Stimulated activated naive B cell treated with anti-CD40 and anti-IgM and Interleukin-4, amounts not matched to agents 10 μg/mL and 1 μg/mL and 100 μg/mL, for 72 hours (primary cell): ENCODE measurements at regions not wholly inside any gene's neighbourhood (a gene's known extent, or its start where the extent isn't known, plus 50 kb on each side); places are given as distances from the start of the nearest gene placed in this dataset.
"Not testable (repeated sequence)": the region's sequence is repeated elsewhere in the genome, so short reads cannot be mapped to it uniquely, and the experiment has no call there.

ENCODE experiments used
- ATAC-seq, 2 donors: fragments of 150-1000 bp; cut with Tn5 transposase; replicated peaks; 2 replicates each; pipeline ENCODE4 v1.10.0; 2021; ENCODE audit warnings: moderate library complexity in 1 of 2
- DNase-seq: peaks from one replicate; pipeline ENCODE4 v3.0.0; 2021
- H3K27ac Mint-ChIP-seq: one replicate; pipeline ENCODE4 v1.8.0; 2022; ENCODE audit warnings: mild to moderate bottlenecking, mixed read lengths
- H3K27me3 Mint-ChIP-seq, 2 donors: one replicate each; pipeline ENCODE4 v1.8.0; 2022; ENCODE audit warnings: mixed read lengths in 2 of 2
- H3K36me3 Mint-ChIP-seq, 2 donors: one replicate each; pipeline ENCODE4 v1.8.0; 2022; ENCODE audit warnings: mixed read lengths in 2 of 2, mild to moderate bottlenecking in 1 of 2
- H3K4me1 Mint-ChIP-seq, 2 donors: one replicate each; pipeline ENCODE4 v1.8.0; 2022; ENCODE audit warnings: mixed read lengths in 2 of 2, mild to moderate bottlenecking in 1 of 2
- H3K4me3 Mint-ChIP-seq, 2 donors: one replicate each; pipeline ENCODE4 v1.8.0; 2022; ENCODE audit warnings: mild to moderate bottlenecking in 2 of 2, mixed read lengths in 2 of 2, moderate library complexity in 1 of 2
- H3K9me3 Mint-ChIP-seq, 2 donors: one replicate each; pipeline ENCODE4 v1.8.0; 2022; ENCODE audit warnings: mixed read lengths in 2 of 2, mild to moderate bottlenecking in 1 of 2

- not testable (repeated sequence) for ATAC-seq, H3K4me3 Mint-ChIP-seq, H3K4me1 Mint-ChIP-seq, H3K27ac Mint-ChIP-seq, DNase-seq, H3K27me3 Mint-ChIP-seq, H3K9me3 Mint-ChIP-seq, H3K36me3 Mint-ChIP-seq
Observed at GRCh38 chr6:148641836-148642235, 105.0 kb upstream of the UST start.

GRCh38 chr6:148643208-148643607, 103.6 kb upstream of the UST start:
- H3K27ac Mint-ChIP-seq, H3K27me3 Mint-ChIP-seq, H3K4me1 Mint-ChIP-seq, ATAC-seq, H3K36me3 Mint-ChIP-seq, H3K9me3 Mint-ChIP-seq, H3K4me3 Mint-ChIP-seq, DNase-seq: not testable (repeated sequence)

GRCh38 chr6:148645049-148645448, 101.8 kb upstream of the UST start:
- ATAC-seq, H3K27ac Mint-ChIP-seq, H3K36me3 Mint-ChIP-seq, H3K27me3 Mint-ChIP-seq, H3K4me3 Mint-ChIP-seq, DNase-seq, H3K9me3 Mint-ChIP-seq: not testable (repeated sequence)
- H3K4me1 Mint-ChIP-seq: peaks cover 8 to 22% of the 10 kb centered on the region in 2 donors

- H3K27me3 Mint-ChIP-seq: no peaks in the 10 kb centered on the region
- no peak overlapping the region for H3K4me3 Mint-ChIP-seq
- H3K27ac Mint-ChIP-seq: peak overlapping the region; percentile 9
- ATAC-seq (no peak), DNase-seq (no peak)
- H3K9me3 Mint-ChIP-seq: peaks cover 5% of the 10 kb centered on the region in 2 donors
- H3K36me3 Mint-ChIP-seq: peaks cover 3 to 5% of the 10 kb centered on the region in 2 donors
- H3K4me1 Mint-ChIP-seq: peaks cover 8 to 22% of the 10 kb centered on the region in 2 donors
Observed at GRCh38 chr6:148648754-148649453, 97.9 kb upstream of the UST start.

GRCh38 chr6:148649454-148649963, 97.3 kb upstream of the UST start:
- peaks cover 5% of the 10 kb centered on the region in 2 donors for H3K9me3 Mint-ChIP-seq
- H3K27me3 Mint-ChIP-seq: no peaks in the 10 kb centered on the region
- H3K4me1 Mint-ChIP-seq: peaks cover 8 to 22% of the 10 kb centered on the region in 2 donors
- peak; percentile 83 to 90 for ATAC-seq
- H3K4me3 Mint-ChIP-seq: peak overlapping the region; percentile 49 to 52
- no peak for DNase-seq
- no peak overlapping the region for H3K27ac Mint-ChIP-seq
- H3K36me3 Mint-ChIP-seq: peaks cover 3 to 5% of the 10 kb centered on the region in 2 donors

- no peaks in the 10 kb centered on the region for H3K27me3 Mint-ChIP-seq
- peaks cover 5% of the 10 kb centered on the region in 2 donors for H3K36me3 Mint-ChIP-seq
- H3K27ac Mint-ChIP-seq: no peak overlapping the region
- peaks cover 5% of the 10 kb centered on the region in 2 donors for H3K9me3 Mint-ChIP-seq
- ATAC-seq (no peak), DNase-seq (no peak)
- H3K4me3 Mint-ChIP-seq: no peak overlapping the region
- peaks cover 9 to 26% of the 10 kb centered on the region in 2 donors for H3K4me1 Mint-ChIP-seq
Observed at GRCh38 chr6:148650941-148651505, 95.8 kb upstream of the UST start.

- Mint-ChIP-seq H3K36me3 (peaks cover 5 to 10% of the 10 kb centered on the region in 2 donors), H3K27ac (no peak overlapping the region), H3K4me3 (no peak overlapping the region), H3K9me3 (peaks cover 6 to 8% of the 10 kb centered on the region in 2 donors), H3K27me3 (no peaks in the 10 kb centered on the region), H3K4me1 (peaks cover 13 to 38% of the 10 kb centered on the region in 2 donors)
- no peak for ATAC-seq
- no peak for DNase-seq
Observed at GRCh38 chr6:148652205-148652604, 94.6 kb upstream of the UST start.

GRCh38 chr6:148653138-148653776, 93.6 kb upstream of the UST start:
- Mint-ChIP-seq H3K9me3 (peaks cover 8 to 12% of the 10 kb centered on the region in 2 donors), H3K27me3 (no peaks in the 10 kb centered on the region), H3K27ac (peak overlapping the region; percentile 10), H3K4me1 (peaks cover 13 to 42% of the 10 kb centered on the region in 2 donors), H3K36me3 (peaks cover 5 to 14% of the 10 kb centered on the region in 2 donors), H3K4me3 (no peak overlapping the region)
- no peak for ATAC-seq
- DNase-seq: no peak

- H3K36me3 Mint-ChIP-seq: peaks cover 6 to 33% of the 10 kb centered on the region in 2 donors
- H3K27me3 Mint-ChIP-seq: no peaks in the 10 kb centered on the region
- peaks cover 6 to 25% of the 10 kb centered on the region in 2 donors for H3K4me1 Mint-ChIP-seq
- peaks cover 20 to 31% of the 10 kb centered on the region in 2 donors for H3K9me3 Mint-ChIP-seq
- ATAC-seq (peak; percentile 89 to 99), DNase-seq (peak; percentile 26)
- peak overlapping the region; percentile 21 to 33 for H3K4me3 Mint-ChIP-seq
- peak overlapping the region; percentile 87 for H3K27ac Mint-ChIP-seq
Observed at GRCh38 chr6:148657048-148657447, 89.8 kb upstream of the UST start.

- ATAC-seq (no peak), DNase-seq (no peak)
- Mint-ChIP-seq H3K4me3 (no peak overlapping the region), H3K9me3 (peaks cover 17 to 30% of the 10 kb centered on the region in 2 donors), H3K27me3 (no peaks in the 10 kb centered on the region), H3K4me1 (peaks cover 10 to 31% of the 10 kb centered on the region in 2 donors), H3K27ac (no peak overlapping the region), H3K36me3 (peaks cover 3 to 28% of the 10 kb centered on the region in 2 donors)
Observed at GRCh38 chr6:148658681-148659430, 88.0 kb upstream of the UST start.

- ATAC-seq (no peak), DNase-seq (no peak)
- peak overlapping the region; percentile 21 for H3K27ac Mint-ChIP-seq
- peaks cover 11 to 38% of the 10 kb centered on the region in 2 donors for H3K36me3 Mint-ChIP-seq
- no peak overlapping the region for H3K4me3 Mint-ChIP-seq
- peaks cover 16 to 28% of the 10 kb centered on the region in 2 donors for H3K4me1 Mint-ChIP-seq
- peaks cover 22 to 31% of the 10 kb centered on the region in 2 donors for H3K9me3 Mint-ChIP-seq
- H3K27me3 Mint-ChIP-seq: no peaks in the 10 kb centered on the region
Observed at GRCh38 chr6:148667395-148667794, 79.4 kb upstream of the UST start.

GRCh38 chr6:148671085-148671484, 75.7 kb upstream of the UST start:
- Mint-ChIP-seq H3K9me3 (peaks cover 29 to 39% of the 10 kb centered on the region in 2 donors), H3K27ac (no peak overlapping the region), H3K27me3 (no peaks in the 10 kb centered on the region), H3K36me3 (peaks cover 22 to 53% of the 10 kb centered on the region in 2 donors), H3K4me1 (peaks cover 16 to 31% of the 10 kb centered on the region in 2 donors), H3K4me3 (no peak overlapping the region)
- no peak for DNase-seq
- ATAC-seq: no peak

GRCh38 chr6:148671952-148672351, 74.9 kb upstream of the UST start:
- ATAC-seq (no peak), DNase-seq (no peak)
- Mint-ChIP-seq H3K27me3 (no peaks in the 10 kb centered on the region), H3K4me3 (no peak overlapping the region), H3K27ac (no peak overlapping the region), H3K4me1 (peaks cover 20 to 36% of the 10 kb centered on the region in 2 donors), H3K36me3 (peaks cover 22 to 46% of the 10 kb centered on the region in 2 donors), H3K9me3 (peaks cover 22 to 32% of the 10 kb centered on the region in 2 donors)

GRCh38 chr6:148674306-148674705, 72.5 kb upstream of the UST start:
- no peak overlapping the region for H3K4me3 Mint-ChIP-seq
- H3K27ac Mint-ChIP-seq: peak overlapping the region; percentile 63
- H3K4me1 Mint-ChIP-seq: peaks cover 34 to 54% of the 10 kb centered on the region in 2 donors
- ATAC-seq: no peak
- no peak for DNase-seq
- H3K27me3 Mint-ChIP-seq: no peaks in the 10 kb centered on the region
- peaks cover 24 to 30% of the 10 kb centered on the region in 2 donors for H3K36me3 Mint-ChIP-seq
- H3K9me3 Mint-ChIP-seq: peaks cover 18 to 20% of the 10 kb centered on the region in 2 donors
